Keratinocyte (primary cell): ENCODE measurements at regions not wholly inside any gene's neighbourhood (a gene's known extent, or its start where the extent isn't known, plus 50 kb on each side); places are given as distances from the start of the nearest gene placed in this dataset.

Experiments
- EZH2 ChIP-seq: IDR thresholded peaks from one replicate; pipeline ENCODE4 v1.6.1; 2012; ENCODE audit warnings: inconsistent platforms, mild to moderate bottlenecking, low read length, moderate library complexity
- TF ChIP-seq, protein P1 (sequence below), 3 experiments: IDR thresholded peaks in 1 of 3; conservative IDR thresholded peaks in 1 of 3; optimal IDR thresholded peaks in 1 of 3; 2 replicates in 2 of 3; 3 replicates in 1 of 3; pipeline versions ENCODE3 to v1.5.1; 2011; ENCODE audit warnings: low read length in 3 of 3, mild to moderate bottlenecking in 3 of 3, moderate library complexity in 2 of 3, control low read depth in 1 of 3, inconsistent platforms in 1 of 3; ENCODE audit not compliant: insufficient read depth in 2 of 3; ENCODE audit errors: extremely low read depth in 1 of 3

DNA sequence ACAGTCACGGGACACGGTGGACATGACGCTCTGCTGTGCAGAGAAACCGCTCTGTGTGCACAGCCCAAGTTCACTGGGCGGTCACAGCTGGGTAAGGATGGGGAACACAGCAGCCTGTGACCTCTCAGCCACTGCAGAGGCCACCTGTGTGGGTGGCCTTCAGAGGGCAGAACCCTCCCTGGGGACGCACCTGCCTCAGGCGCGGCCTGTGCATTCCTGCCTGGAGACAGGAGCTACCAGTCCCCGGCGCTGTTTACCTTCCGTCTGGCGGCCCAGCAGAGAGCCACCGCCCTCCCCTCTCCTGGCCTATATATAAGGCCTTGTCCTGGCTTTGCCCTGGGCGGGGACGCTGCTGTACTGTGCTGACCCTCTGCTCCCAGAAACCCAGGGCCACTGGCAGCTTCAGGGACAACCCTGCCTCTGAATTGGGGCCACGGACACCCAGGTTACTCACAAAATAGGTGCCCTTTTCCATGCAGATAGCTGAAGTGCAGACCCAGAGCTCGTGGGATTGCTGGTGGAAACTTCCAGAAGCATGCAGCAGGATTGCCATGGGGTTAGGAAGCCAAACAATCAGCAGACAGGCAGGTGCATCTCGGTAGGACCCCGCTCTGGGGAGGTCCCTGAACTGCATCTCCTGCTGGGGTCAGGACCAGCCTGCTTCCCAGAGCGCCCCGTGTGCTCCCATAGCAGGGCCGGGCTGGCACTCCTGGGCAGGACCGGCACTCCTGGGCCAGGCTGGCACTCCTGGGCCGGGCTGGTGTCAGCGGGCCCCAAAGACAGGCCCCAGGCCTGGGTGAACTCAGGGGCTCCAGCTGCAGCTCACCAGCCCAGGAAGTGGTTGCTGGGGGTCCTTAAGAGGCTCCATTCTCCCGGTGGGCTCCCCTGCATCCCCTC is 83.6 kb downstream of the SIK1 start:
- TF ChIP-seq, protein P1, sequence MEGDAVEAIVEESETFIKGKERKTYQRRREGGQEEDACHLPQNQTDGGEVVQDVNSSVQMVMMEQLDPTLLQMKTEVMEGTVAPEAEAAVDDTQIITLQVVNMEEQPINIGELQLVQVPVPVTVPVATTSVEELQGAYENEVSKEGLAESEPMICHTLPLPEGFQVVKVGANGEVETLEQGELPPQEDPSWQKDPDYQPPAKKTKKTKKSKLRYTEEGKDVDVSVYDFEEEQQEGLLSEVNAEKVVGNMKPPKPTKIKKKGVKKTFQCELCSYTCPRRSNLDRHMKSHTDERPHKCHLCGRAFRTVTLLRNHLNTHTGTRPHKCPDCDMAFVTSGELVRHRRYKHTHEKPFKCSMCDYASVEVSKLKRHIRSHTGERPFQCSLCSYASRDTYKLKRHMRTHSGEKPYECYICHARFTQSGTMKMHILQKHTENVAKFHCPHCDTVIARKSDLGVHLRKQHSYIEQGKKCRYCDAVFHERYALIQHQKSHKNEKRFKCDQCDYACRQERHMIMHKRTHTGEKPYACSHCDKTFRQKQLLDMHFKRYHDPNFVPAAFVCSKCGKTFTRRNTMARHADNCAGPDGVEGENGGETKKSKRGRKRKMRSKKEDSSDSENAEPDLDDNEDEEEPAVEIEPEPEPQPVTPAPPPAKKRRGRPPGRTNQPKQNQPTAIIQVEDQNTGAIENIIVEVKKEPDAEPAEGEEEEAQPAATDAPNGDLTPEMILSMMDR (optimal IDR thresholded peaks at IDR 0.05 in 1 of 3, IDR thresholded peaks at IDR 0.05 in 1 of 3, conservative IDR thresholded peaks at IDR 0.05 in 1 of 3; ENCODE audit: extremely low read depth in 1 of 3, insufficient read depth in 2 of 3, low read length in 3 of 3) = no peak
- no peak for TF ChIP-seq EZH2
